ENCODE measurements at regions not wholly inside any gene's neighbourhood (a gene's known extent, or its start where the extent isn't known, plus 50 kb on each side); places are given as distances from the start of the nearest gene placed in this dataset.

- no peaks in the 10 kb centered on the region for H3K4me1 ChIP-seq (ENCODE audit: control insufficient read depth, insufficient read depth, low read length)
- no peak overlapping the region for H3K9ac ChIP-seq (ENCODE audit: control insufficient read depth, insufficient read depth, low read length)
- peak; percentile 67 for ATAC-seq
- SMC1A ChIA-PET (ENCODE audit: uncharacterized antibody, unreplicated experiment), result interaction anchor here (0.7 to 1.9 kb wide), 5 partner anchors 12 to 162 kb away, joined by 3 to 7 read pairs (median 3); no protein-coding TSS in a partner anchor
- WGBS (ENCODE audit: insufficient coverage, insufficient replicate concordance, low lambda C conversion rate, missing lambda C conversion rate), result 2% methylated on average over 3 of the region's 3 CpGs
- TF ChIP-seq NFYB (IDR thresholded peaks at IDR 0.05; ENCODE audit: insufficient read depth, low read depth, low read length) (no peak), MTA2 (IDR thresholded peaks at IDR 0.05; ENCODE audit: low read depth) (peak; percentile 92), RELB (IDR thresholded peaks at IDR 0.05; ENCODE audit: low read depth) (peak; percentile 46; the same call in 1 of the 2 replicates), DPF2 (IDR thresholded peaks at IDR 0.05) (0 out of 2 replicates have a peak, but pooled peaks have one; percentile 50), NR2F1 (conservative IDR thresholded peaks at IDR 0.05) (0 out of 2 replicates have a peak, but pooled peaks have one; percentile 19), BMI1 (IDR thresholded peaks at IDR 0.05; ENCODE audit: borderline replicate concordance) (0 out of 2 replicates have a peak, but pooled peaks have one; percentile 17), LARP7 (IDR thresholded peaks at IDR 0.05) (no peak), IKZF1 (conservative IDR thresholded peaks at IDR 0.05) (0 out of 2 replicates have a peak, but pooled peaks have one; percentile 27), EP300 (IDR thresholded peaks at IDR 0.05; ENCODE audit: borderline replicate concordance in 1 of 2, control insufficient read depth in 1 of 2, low read depth in 2 of 2, low read length in 2 of 2) (peak in 1 of 2 experiments; percentile 14; a peak in 1 of 4 replicates), IKZF2 (IDR thresholded peaks at IDR 0.05) (peak; percentile 40 to 71; a peak in 3 of 4 replicates)
- TF ChIP-seq, protein P1, sequence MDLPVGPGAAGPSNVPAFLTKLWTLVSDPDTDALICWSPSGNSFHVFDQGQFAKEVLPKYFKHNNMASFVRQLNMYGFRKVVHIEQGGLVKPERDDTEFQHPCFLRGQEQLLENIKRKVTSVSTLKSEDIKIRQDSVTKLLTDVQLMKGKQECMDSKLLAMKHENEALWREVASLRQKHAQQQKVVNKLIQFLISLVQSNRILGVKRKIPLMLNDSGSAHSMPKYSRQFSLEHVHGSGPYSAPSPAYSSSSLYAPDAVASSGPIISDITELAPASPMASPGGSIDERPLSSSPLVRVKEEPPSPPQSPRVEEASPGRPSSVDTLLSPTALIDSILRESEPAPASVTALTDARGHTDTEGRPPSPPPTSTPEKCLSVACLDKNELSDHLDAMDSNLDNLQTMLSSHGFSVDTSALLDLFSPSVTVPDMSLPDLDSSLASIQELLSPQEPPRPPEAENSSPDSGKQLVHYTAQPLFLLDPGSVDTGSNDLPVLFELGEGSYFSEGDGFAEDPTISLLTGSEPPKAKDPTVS (IDR thresholded peaks at IDR 0.05; ENCODE audit: low read depth, low read length), result no peak
- TF ChIP-seq, protein P2, sequence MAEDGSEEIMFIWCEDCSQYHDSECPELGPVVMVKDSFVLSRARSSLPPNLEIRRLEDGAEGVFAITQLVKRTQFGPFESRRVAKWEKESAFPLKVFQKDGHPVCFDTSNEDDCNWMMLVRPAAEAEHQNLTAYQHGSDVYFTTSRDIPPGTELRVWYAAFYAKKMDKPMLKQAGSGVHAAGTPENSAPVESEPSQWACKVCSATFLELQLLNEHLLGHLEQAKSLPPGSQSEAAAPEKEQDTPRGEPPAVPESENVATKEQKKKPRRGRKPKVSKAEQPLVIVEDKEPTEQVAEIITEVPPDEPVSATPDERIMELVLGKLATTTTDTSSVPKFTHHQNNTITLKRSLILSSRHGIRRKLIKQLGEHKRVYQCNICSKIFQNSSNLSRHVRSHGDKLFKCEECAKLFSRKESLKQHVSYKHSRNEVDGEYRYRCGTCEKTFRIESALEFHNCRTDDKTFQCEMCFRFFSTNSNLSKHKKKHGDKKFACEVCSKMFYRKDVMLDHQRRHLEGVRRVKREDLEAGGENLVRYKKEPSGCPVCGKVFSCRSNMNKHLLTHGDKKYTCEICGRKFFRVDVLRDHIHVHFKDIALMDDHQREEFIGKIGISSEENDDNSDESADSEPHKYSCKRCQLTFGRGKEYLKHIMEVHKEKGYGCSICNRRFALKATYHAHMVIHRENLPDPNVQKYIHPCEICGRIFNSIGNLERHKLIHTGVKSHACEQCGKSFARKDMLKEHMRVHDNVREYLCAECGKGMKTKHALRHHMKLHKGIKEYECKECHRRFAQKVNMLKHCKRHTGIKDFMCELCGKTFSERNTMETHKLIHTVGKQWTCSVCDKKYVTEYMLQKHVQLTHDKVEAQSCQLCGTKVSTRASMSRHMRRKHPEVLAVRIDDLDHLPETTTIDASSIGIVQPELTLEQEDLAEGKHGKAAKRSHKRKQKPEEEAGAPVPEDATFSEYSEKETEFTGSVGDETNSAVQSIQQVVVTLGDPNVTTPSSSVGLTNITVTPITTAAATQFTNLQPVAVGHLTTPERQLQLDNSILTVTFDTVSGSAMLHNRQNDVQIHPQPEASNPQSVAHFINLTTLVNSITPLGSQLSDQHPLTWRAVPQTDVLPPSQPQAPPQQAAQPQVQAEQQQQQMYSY (CRISPR knock-in tag; IDR thresholded peaks at IDR 0.05), result no peak
- RAD21 ChIA-PET (ENCODE audit: unreplicated experiment), result no interaction called here
- no TSS peak for BruUV-seq (replicated peaks)
- H3K27me3 ChIP-seq (replicated peaks in 1 of 2; ENCODE audit: control insufficient read depth in 2 of 2, insufficient read depth in 2 of 2, low read length in 1 of 2), result no peaks in the 10 kb centered on the region
- POLR2A ChIA-PET, result no interaction called here
- H3K36me3 ChIP-seq (ENCODE audit: control insufficient read depth in 2 of 2, insufficient read depth in 2 of 2, low read length in 1 of 2), result no peaks in the 10 kb centered on the region
- H3K4me2 ChIP-seq (ENCODE audit: control insufficient read depth, insufficient read depth), result no peak overlapping the region
- no peak overlapping the region for H3K27ac ChIP-seq (ENCODE audit: control insufficient read depth, insufficient read depth)
- no peak for DNase-seq (ENCODE audit: low read depth, low spot score)
- in situ Hi-C loops (cut with MboI), result no loop called here
- H3K9me3 ChIP-seq (replicated peaks; ENCODE audit: control insufficient read depth, insufficient read depth, low read length), result no peaks in the 10 kb centered on the region
- no peaks in the 10 kb centered on the region for H3K79me2 ChIP-seq (ENCODE audit: control insufficient read depth, insufficient read depth, low read length)
- H4K20me1 ChIP-seq (ENCODE audit: control insufficient read depth, insufficient read depth), result no peaks in the 10 kb centered on the region
- H2AFZ ChIP-seq (ENCODE audit: control insufficient read depth, low read depth, low read length), result no peak overlapping the region
- peak; percentile 7 for FAIRE-seq
- intact Hi-C loops (cut with micrococcal nuclease; ENCODE audit: unreplicated experiment), result loop anchor here (2.0 kb wide), 1 partner anchor 48 kb away; no protein-coding TSS in a partner anchor
- H3K4me3 ChIP-seq, result no peak overlapping the region
- CTCF ChIA-PET, result interaction anchor here (0.6 to 1.3 kb wide), 4 partner anchors 10 to 755 kb away, joined by 3 to 6 read pairs (median 3); no protein-coding TSS in a partner anchor
These were observed 218.4 kb downstream of the FRK start for GRCh38 chr6:115842338-115842737.
